SU-DHL-6 (cell line): ENCODE measurements at regions not wholly inside any gene's neighbourhood (a gene's known extent, or its start where the extent isn't known, plus 50 kb on each side); places are given as distances from the start of the nearest gene placed in this dataset.

Experiments
- H2AFZ ChIP-seq: fragments of 200-600 bp; sonication (generic); 2 replicates; pipeline ENCODE4 v1.6.1; 2014; ENCODE audit warnings: low read depth, mild to moderate bottlenecking, moderate library complexity, mixed read lengths, antibody characterized with exemption, low read length; ENCODE audit not compliant: severe bottlenecking
- H3F3A ChIP-seq: fragments of 200-600 bp; shearing (Covaris generic); 2 replicates; pipeline ENCODE4 v1.6.0; 2016; ENCODE audit warnings: antibody characterized with exemption, mild to moderate bottlenecking; ENCODE audit not compliant: insufficient read depth
- H3K27ac ChIP-seq: fragments of 200-600 bp; sonication (generic); 2 replicates; pipeline ENCODE4 v1.5.1; 2016; ENCODE audit warnings: low read depth, mild to moderate bottlenecking, low read length, moderate library complexity, mixed read lengths
- H3K27me3 ChIP-seq: fragments of 200-600 bp; sonication (generic), shearing (Covaris generic); 2 replicates; pipeline ENCODE4 v1.6.0; 2014; ENCODE audit warnings: mild to moderate bottlenecking, low read length
- H3K36me3 ChIP-seq: fragments of 200-600 bp; sonication (generic); 2 replicates; pipeline ENCODE4 v1.6.1; 2014; ENCODE audit warnings: mild to moderate bottlenecking, low read length, mixed read lengths
- H3K4me2 ChIP-seq: fragments of 300-600, 200-600 bp; shearing (Covaris generic), sonication (generic); 2 replicates; pipeline ENCODE4 v1.6.0; 2014; ENCODE audit warnings: low read length, low read depth, mild to moderate bottlenecking; ENCODE audit not compliant: poor library complexity, severe bottlenecking
- H3K4me3 ChIP-seq: fragments of 200-600 bp; sonication (generic); 2 replicates; pipeline ENCODE4 v1.5.1; 2014; ENCODE audit warnings: antibody characterized with exemption, low read length, mild to moderate bottlenecking, mixed read lengths; ENCODE audit not compliant: insufficient read depth, poor library complexity, severe bottlenecking
- H3K79me2 ChIP-seq: fragments of 200-600 bp; sonication (generic); 2 replicates; pipeline ENCODE4 v1.6.1; 2014; ENCODE audit warnings: mild to moderate bottlenecking, low read length, moderate library complexity; ENCODE audit not compliant: insufficient read depth
- H3K9ac ChIP-seq: fragments of 200-600 bp; sonication (generic); 2 replicates; pipeline ENCODE4 v1.7.0; 2014; ENCODE audit warnings: mild to moderate bottlenecking, low read length
- H3K9me2 ChIP-seq: fragments of 200-600 bp; sonication (generic); replicated peaks from 2 replicates; pipeline ENCODE4 v1.6.1; 2014; ENCODE audit warnings: low read length; ENCODE audit not compliant: insufficient read depth
- H3K9me3 ChIP-seq: fragments of 200-600 bp; sonication (generic); 2 replicates; pipeline ENCODE4 v1.6.1; 2014; ENCODE audit warnings: low read length, mixed read lengths; ENCODE audit not compliant: insufficient read depth
- H4K20me1 ChIP-seq: fragments of 200-600 bp; sonication (generic); 2 replicates; pipeline ENCODE4 v1.6.1; 2014; ENCODE audit warnings: low read depth, mild to moderate bottlenecking, antibody characterized with exemption, low read length, moderate library complexity, mixed read lengths
- EZH2phosphoT487 ChIP-seq: fragments of 200-600 bp; sonication (generic), shearing (Covaris generic); conservative IDR thresholded peaks from 2 replicates; pipeline ENCODE4 v1.6.1; 2018; ENCODE audit warnings: mild to moderate bottlenecking, antibody characterized with exemption, low read length, moderate library complexity, mixed read lengths
- TF ChIP-seq, protein P1 (sequence below): fragments of 200-600 bp; sonication (generic); IDR thresholded peaks from one replicate; pipeline ENCODE4 v1.5.1; 2017; ENCODE audit warnings: antibody characterized with exemption, mild to moderate bottlenecking, low read length, moderate library complexity; ENCODE audit not compliant: insufficient read depth, poor library complexity, severe bottlenecking

DNA sequence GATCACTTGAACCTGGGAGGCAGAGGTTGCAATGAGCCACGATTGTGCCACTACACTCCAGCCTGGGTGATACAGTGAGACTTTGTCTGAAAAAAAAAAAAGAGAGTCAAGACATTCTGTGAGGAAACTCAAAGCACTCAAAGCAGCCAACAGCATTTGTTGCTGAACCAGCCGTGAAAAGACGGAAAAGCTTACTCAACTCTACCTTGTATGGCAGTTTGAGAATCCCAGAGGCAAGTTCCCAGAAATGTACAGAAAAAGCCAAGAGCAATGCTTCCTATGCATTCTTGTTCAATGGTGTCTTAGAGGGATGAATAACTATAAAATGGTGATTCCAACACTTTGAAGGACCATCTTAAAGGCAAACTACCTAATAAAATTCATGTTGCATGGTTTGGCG, 170.2 kb downstream of the HSD17B3 start:
- TF ChIP-seq EZH2phosphoT487 = no peak
- TF ChIP-seq, protein P1, sequence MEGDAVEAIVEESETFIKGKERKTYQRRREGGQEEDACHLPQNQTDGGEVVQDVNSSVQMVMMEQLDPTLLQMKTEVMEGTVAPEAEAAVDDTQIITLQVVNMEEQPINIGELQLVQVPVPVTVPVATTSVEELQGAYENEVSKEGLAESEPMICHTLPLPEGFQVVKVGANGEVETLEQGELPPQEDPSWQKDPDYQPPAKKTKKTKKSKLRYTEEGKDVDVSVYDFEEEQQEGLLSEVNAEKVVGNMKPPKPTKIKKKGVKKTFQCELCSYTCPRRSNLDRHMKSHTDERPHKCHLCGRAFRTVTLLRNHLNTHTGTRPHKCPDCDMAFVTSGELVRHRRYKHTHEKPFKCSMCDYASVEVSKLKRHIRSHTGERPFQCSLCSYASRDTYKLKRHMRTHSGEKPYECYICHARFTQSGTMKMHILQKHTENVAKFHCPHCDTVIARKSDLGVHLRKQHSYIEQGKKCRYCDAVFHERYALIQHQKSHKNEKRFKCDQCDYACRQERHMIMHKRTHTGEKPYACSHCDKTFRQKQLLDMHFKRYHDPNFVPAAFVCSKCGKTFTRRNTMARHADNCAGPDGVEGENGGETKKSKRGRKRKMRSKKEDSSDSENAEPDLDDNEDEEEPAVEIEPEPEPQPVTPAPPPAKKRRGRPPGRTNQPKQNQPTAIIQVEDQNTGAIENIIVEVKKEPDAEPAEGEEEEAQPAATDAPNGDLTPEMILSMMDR = no peak
- H3K79me2 ChIP-seq = no peaks in the 10 kb centered on the region
- no peaks in the 10 kb centered on the region for H3K36me3 ChIP-seq
- H3K4me3 ChIP-seq = no peak overlapping the region
- no peak overlapping the region for H3K9ac ChIP-seq
- no peak overlapping the region for H3K27ac ChIP-seq
- no peaks in the 10 kb centered on the region for H3F3A ChIP-seq
- no peaks in the 10 kb centered on the region for H3K9me2 ChIP-seq
- no peak overlapping the region for H3K4me2 ChIP-seq
- no peaks in the 10 kb centered on the region for H4K20me1 ChIP-seq
- H3K9me3 ChIP-seq = no peaks in the 10 kb centered on the region
- no peaks in the 10 kb centered on the region for H3K27me3 ChIP-seq
- no peak overlapping the region for H2AFZ ChIP-seq

DNA sequence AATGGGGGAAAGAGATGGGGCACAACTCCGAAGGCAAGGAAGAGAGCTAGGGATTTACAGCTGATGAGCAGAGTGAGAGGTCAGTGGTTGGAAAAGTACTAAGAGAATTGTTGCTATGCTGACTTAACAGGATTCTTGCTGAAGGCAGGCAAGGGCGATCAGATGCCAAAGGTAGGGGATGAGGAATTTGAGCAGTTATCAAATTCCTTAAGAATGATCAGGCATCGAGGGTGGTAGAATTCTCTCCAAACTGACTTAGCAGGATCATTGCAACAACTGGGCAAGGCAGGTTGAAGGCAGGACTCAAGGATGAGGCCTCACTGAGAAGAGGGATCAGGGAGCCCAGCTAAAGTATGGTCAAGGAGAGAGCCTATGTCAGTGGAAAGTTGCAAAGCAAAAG, 171.0 kb downstream of the HSD17B3 start:
- no peak for TF ChIP-seq EZH2phosphoT487
- TF ChIP-seq, protein P1 = no peak
- Histone ChIP-seq H3K4me3 (no peak overlapping the region), H3F3A (no peaks in the 10 kb centered on the region)

DNA sequence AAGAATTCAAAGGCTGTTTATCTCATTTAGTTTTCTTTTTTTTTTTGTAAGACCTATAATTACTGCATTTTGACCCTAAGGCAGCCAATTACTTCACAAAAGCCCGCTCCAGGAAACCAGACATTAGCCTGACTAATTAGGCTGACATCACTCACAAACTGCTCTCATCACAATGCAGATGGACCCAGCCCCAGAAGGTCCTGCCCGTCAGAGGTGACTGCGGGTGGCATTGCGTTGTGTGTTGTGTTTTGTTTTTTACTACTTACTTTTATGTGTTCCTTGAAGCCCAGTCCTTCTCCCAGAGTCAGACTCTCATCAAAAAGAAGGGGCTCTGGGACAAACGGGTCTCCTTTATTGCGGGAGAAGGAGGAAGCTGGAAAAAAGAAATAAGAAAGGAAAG, 172.2 kb downstream of the HSD17B3 start:
- Histone ChIP-seq H3K9ac (no peak overlapping the region), H3K4me2 (no peak overlapping the region), H4K20me1 (no peaks in the 10 kb centered on the region), H3K36me3 (no peaks in the 10 kb centered on the region), H3F3A (no peaks in the 10 kb centered on the region), H3K9me3 (no peaks in the 10 kb centered on the region), H3K27me3 (no peaks in the 10 kb centered on the region), H3K79me2 (no peaks in the 10 kb centered on the region), H3K9me2 (no peaks in the 10 kb centered on the region), H2AFZ (no peak overlapping the region), H3K4me3 (no peak overlapping the region), H3K27ac (no peak overlapping the region)
- no peak for TF ChIP-seq EZH2phosphoT487
- TF ChIP-seq, protein P1 = no peak

More for the DNA sequence above, 171.0 kb downstream of the HSD17B3 start:
- no peak overlapping the region for H3K4me2 ChIP-seq
- H4K20me1 ChIP-seq = no peaks in the 10 kb centered on the region
- no peak overlapping the region for H3K27ac ChIP-seq
- H3K79me2 ChIP-seq = no peaks in the 10 kb centered on the region
- no peak overlapping the region for H3K9ac ChIP-seq
- no peaks in the 10 kb centered on the region for H3K27me3 ChIP-seq
- no peaks in the 10 kb centered on the region for H3K9me3 ChIP-seq
- no peaks in the 10 kb centered on the region for H3K36me3 ChIP-seq
- H2AFZ ChIP-seq = no peak overlapping the region
- H3K9me2 ChIP-seq = no peaks in the 10 kb centered on the region

DNA sequence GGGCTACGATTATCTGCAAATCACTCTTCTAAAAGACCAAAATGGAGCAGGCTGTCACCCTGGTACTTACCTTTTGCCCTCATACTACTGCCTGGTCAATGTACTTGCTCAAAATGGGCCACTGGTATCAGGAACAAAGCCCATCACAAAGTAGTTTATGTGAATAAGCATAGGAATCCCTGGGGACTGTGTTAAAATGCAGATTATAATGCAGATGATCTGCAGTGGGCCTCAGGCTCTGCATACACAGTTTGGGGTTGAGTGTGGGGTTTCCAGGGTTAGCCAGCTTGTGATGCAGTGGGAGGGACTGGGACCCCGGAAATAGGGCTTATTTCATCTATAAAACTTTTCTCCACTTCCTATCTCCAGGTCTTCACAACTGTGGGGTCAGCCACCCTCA, 173.1 kb downstream of the HSD17B3 start:
- Histone ChIP-seq H3K27me3 (no peaks in the 10 kb centered on the region), H3K36me3 (no peaks in the 10 kb centered on the region), H3K9me3 (no peaks in the 10 kb centered on the region), H3K4me3 (no peak overlapping the region), H3K9me2 (no peaks in the 10 kb centered on the region), H3K27ac (no peak overlapping the region), H3F3A (no peaks in the 10 kb centered on the region), H2AFZ (no peak overlapping the region), H4K20me1 (no peaks in the 10 kb centered on the region), H3K4me2 (no peak overlapping the region), H3K9ac (no peak overlapping the region), H3K79me2 (no peaks in the 10 kb centered on the region)
- TF ChIP-seq, protein P1 = no peak
